ENCODE measurements at regions not wholly inside any gene's neighbourhood (a gene's known extent, or its start where the extent isn't known, plus 50 kb on each side); places are given as distances from the start of the nearest gene placed in this dataset.

DNA sequence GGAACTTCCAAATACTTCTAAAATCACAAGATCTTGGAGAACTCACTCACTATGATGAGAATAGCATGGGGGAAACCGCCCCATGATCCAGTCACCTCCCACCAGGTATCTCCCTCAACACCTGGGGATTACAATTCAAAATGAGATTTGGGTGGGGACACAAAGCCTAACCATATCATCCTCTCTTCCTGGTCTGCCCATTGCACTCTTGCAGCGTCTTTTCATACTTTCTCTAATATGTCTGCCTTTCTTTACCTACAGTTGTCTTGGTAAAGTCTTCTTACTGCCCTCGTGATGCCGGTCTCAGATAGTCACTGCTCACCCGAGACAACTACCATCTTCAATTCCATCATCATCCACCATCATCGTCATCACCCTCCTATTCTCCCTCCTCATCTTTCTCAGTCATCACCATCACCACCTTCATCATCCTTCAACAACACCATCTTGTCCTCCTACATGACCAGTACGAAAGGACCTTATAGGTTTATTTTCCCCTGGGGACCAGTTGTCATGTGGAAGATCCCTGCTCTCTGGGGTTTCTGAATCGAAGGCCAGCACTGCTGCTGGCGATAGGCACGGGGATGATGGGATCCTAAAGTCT lies 58.5 kb upstream of the CASZ1 start:
- POLR2A ChIA-PET = no interaction called here
- no peak overlapping the region for H3K27ac ChIP-seq
- no peak for TF ChIP-seq PHF8 (IDR thresholded peaks at IDR 0.05; ENCODE audit: borderline replicate concordance, low read depth)
- TF ChIP-seq CBX8 (IDR thresholded peaks at IDR 0.05) = no peak
- no peak for TF ChIP-seq KDM1A (IDR thresholded peaks at IDR 0.05; ENCODE audit: low read depth)
- H3K9me3 ChIP-seq = no peaks in the 10 kb centered on the region; the same call in 2 of the 3 replicates
- whole genome bisulfite sequencing (ENCODE audit: missing lambda C conversion rate) = 59% methylated on average over 10 of the region's 10 CpGs
- FAIRE-seq (no peak), ATAC-seq (no peak), DNase-seq (ENCODE audit: low read depth in 1 of 2, low spot score in 1 of 2) (no peak)
- H3K4me3 ChIP-seq = no peak overlapping the region
- CTCF ChIA-PET = interaction anchor here (0.7 to 1.6 kb wide), 2 partner anchors 12 to 55 kb away, joined by 3 to 8 read pairs; no protein-coding TSS in a partner anchor
- H3K4me1 ChIP-seq = no peaks in the 10 kb centered on the region
- no peak overlapping the region for H3K4me2 ChIP-seq

DNA sequence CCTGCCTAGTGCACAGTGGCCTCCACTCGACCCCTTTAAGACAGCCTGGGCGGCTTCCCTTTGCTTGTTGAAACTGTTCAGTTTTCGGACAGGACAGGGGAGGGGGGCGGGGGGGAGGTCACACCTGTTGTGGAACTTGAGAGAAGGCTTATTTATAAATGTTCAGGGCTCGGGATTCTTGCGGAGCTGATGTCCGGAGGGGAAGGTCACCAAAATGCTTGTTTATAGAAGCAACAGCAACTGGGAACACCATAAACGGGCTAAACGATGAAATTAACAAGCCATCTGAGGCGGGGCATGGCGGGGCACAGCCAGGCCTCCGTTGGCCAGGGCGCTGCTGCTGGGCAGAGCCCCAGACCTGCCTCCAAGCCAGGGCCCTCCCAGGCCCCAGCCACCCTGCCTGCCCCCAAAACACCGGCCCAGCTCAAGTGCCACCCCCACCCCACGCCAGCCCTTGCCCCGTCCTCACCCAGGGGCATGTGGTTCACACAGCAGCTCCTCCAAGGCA lies 59.8 kb upstream of the CASZ1 start:
- 68% methylated on average over 10 of the region's 16 CpGs for WGBS (ENCODE audit: missing lambda C conversion rate)
- Histone ChIP-seq H3K4me3 (no peak overlapping the region), H3K27ac (no peak overlapping the region), H3K9me3 (no peaks in the 10 kb centered on the region; the same call in 2 of the 3 replicates), H3K4me1 (no peaks in the 10 kb centered on the region), H3K4me2 (no peak overlapping the region)
- FAIRE-seq (no peak), ATAC-seq (no peak), DNase-seq (ENCODE audit: low read depth in 1 of 2, low spot score in 1 of 2) (no peak)
- CTCF ChIA-PET = interaction anchor here (0.6 to 1.7 kb wide), 5 partner anchors 9 to 356 kb away, joined by 3 to 8 read pairs (median 4); no protein-coding TSS in a partner anchor
- POLR2A ChIA-PET = no interaction called here
- TF ChIP-seq TP53 (CRISPR knock-in tag; IDR thresholded peaks at IDR 0.05) = no peak
- TF ChIP-seq HOXB5 (CRISPR knock-in tag; IDR thresholded peaks at IDR 0.05) = no peak
- TF ChIP-seq, protein P1, sequence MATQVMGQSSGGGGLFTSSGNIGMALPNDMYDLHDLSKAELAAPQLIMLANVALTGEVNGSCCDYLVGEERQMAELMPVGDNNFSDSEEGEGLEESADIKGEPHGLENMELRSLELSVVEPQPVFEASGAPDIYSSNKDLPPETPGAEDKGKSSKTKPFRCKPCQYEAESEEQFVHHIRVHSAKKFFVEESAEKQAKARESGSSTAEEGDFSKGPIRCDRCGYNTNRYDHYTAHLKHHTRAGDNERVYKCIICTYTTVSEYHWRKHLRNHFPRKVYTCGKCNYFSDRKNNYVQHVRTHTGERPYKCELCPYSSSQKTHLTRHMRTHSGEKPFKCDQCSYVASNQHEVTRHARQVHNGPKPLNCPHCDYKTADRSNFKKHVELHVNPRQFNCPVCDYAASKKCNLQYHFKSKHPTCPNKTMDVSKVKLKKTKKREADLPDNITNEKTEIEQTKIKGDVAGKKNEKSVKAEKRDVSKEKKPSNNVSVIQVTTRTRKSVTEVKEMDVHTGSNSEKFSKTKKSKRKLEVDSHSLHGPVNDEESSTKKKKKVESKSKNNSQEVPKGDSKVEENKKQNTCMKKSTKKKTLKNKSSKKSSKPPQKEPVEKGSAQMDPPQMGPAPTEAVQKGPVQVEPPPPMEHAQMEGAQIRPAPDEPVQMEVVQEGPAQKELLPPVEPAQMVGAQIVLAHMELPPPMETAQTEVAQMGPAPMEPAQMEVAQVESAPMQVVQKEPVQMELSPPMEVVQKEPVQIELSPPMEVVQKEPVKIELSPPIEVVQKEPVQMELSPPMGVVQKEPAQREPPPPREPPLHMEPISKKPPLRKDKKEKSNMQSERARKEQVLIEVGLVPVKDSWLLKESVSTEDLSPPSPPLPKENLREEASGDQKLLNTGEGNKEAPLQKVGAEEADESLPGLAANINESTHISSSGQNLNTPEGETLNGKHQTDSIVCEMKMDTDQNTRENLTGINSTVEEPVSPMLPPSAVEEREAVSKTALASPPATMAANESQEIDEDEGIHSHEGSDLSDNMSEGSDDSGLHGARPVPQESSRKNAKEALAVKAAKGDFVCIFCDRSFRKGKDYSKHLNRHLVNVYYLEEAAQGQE (IDR thresholded peaks at IDR 0.05) = no peak
- TF ChIP-seq ZC3H11A (IDR thresholded peaks at IDR 0.05) = no peak
- TF ChIP-seq, protein P2, sequence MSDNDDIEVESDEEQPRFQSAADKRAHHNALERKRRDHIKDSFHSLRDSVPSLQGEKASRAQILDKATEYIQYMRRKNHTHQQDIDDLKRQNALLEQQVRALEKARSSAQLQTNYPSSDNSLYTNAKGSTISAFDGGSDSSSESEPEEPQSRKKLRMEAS (IDR thresholded peaks at IDR 0.05) = no peak
- no peak for TF ChIP-seq MAZ (IDR thresholded peaks at IDR 0.05; ENCODE audit: borderline replicate concordance, low read depth, low read length)
- TF ChIP-seq SMC3 (IDR thresholded peaks at IDR 0.05) = no peak

DNA sequence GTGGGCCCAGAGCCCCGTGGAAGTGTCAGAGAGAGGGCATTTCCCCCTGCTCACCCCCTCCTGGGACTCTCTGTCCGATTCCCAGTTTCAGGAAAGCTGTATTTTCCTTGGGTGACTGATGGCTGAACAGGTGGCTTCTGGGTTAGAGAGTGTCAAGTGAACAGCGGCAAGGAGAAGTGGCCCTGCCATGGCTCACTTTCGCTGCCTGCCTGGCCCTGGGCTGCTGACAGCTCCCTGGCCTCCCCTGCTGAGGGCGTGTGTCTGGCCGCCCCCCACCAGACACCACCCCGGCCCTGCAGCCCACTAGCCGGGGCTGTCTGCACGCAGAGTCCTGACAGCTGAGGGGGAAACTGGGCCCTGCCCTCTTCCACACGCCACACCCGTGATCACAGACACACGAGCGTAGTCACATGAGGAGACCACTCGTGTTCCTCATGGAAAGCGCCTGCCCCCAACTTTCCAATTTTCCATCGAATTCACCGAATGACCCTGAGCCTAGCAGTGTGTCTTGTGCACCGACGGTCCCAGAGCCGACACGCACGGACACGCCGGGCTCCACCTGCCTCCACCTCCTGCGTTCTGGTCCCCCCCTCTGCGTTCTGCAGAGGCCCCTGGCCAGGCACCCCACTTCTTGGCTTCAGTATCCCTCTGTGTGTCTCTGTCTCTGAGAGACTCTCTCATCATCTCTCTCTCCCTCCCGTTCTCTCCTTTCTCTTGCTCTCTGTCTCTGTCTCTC lies 60.6 kb upstream of the CASZ1 start:
- Histone ChIP-seq H3K9me3 (no peaks in the 10 kb centered on the region; the same call in 2 of the 3 replicates), H3K4me3 (no peak overlapping the region), H3K27ac (no peak overlapping the region), H3K4me1 (no peaks in the 10 kb centered on the region), H3K4me2 (no peak overlapping the region)
- FAIRE-seq (no peak), ATAC-seq (no peak), DNase-seq (ENCODE audit: low read depth in 1 of 2, low spot score in 1 of 2) (no peak)
- 72% methylated on average over 25 of the region's 27 CpGs for WGBS (ENCODE audit: missing lambda C conversion rate)
- TF ChIP-seq JUN (IDR thresholded peaks at IDR 0.05) (no peak), TP53 (CRISPR knock-in tag; IDR thresholded peaks at IDR 0.05) (no peak), HDAC2 (IDR thresholded peaks at IDR 0.05) (no peak), HOXB5 (CRISPR knock-in tag; IDR thresholded peaks at IDR 0.05) (no peak), CEBPB (IDR thresholded peaks at IDR 0.05) (no peak), GATA3 (IDR thresholded peaks at IDR 0.05; ENCODE audit: borderline replicate concordance) (no peak), RARB (CRISPR knock-in tag; IDR thresholded peaks at IDR 0.05) (no peak), MAZ (IDR thresholded peaks at IDR 0.05; ENCODE audit: borderline replicate concordance, low read depth, low read length) (no peak), ESRRA (IDR thresholded peaks at IDR 0.05; ENCODE audit: borderline replicate concordance, low read length) (no peak), POLR2A (IDR thresholded peaks at IDR 0.05; ENCODE audit: low read length) (no peak), EHMT2 (IDR thresholded peaks at IDR 0.05; ENCODE audit: low read depth) (no peak), KDM5A (IDR thresholded peaks at IDR 0.05) (no peak), JUNB (IDR thresholded peaks at IDR 0.05) (no peak), ZFP36 (IDR thresholded peaks at IDR 0.05; ENCODE audit: borderline replicate concordance, partially characterized antibody) (no peak)
- TF ChIP-seq, protein P3, sequence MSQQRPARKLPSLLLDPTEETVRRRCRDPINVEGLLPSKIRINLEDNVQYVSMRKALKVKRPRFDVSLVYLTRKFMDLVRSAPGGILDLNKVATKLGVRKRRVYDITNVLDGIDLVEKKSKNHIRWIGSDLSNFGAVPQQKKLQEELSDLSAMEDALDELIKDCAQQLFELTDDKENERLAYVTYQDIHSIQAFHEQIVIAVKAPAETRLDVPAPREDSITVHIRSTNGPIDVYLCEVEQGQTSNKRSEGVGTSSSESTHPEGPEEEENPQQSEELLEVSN (IDR thresholded peaks at IDR 0.05; ENCODE audit: borderline replicate concordance, low read depth) = no peak
- TF ChIP-seq, protein P4, sequence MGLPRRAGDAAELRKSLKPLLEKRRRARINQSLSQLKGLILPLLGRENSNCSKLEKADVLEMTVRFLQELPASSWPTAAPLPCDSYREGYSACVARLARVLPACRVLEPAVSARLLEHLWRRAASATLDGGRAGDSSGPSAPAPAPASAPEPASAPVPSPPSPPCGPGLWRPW (IDR thresholded peaks at IDR 0.05) = no peak
- TF ChIP-seq, protein P2 (IDR thresholded peaks at IDR 0.05) = no peak
- ChIA-PET CTCF (interaction anchor here (1.5 to 1.7 kb wide), 4 partner anchors 10 to 350 kb away, joined by 3 to 8 read pairs (median 4); no protein-coding TSS in a partner anchor), POLR2A (no interaction called here)
